HuH-7.5 (cell line): ENCODE measurements at regions not wholly inside any gene's neighbourhood (a gene's known extent, or its start where the extent isn't known, plus 50 kb on each side); places are given as distances from the start of the nearest gene placed in this dataset.

Experiments used
- DNase-seq: peaks from one replicate; pipeline ENCODE4 v3.0.0; 2011; ENCODE audit warnings: low spot score

- DNase-seq = no peak
These were observed 367.9 kb upstream of the BCHE start for GRCh38 chr3:166205158-166205557.

GRCh38 chr3:166201476-166201875 is 364.3 kb upstream of the BCHE start:
- no peak for DNase-seq

GRCh38 chr3:166199491-166199890 is 362.3 kb upstream of the BCHE start:
- DNase-seq = no peak

GRCh38 chr3:166195808-166196207 is 358.6 kb upstream of the BCHE start:
- no peak for DNase-seq

- no peak for DNase-seq
These were observed 354.2 kb upstream of the BCHE start for GRCh38 chr3:166191411-166191810.

GRCh38 chr3:166190360-166190759 is 353.1 kb upstream of the BCHE start:
- DNase-seq = no peak

- DNase-seq = no peak
These were observed 350.0 kb upstream of the BCHE start for GRCh38 chr3:166187237-166187636.

GRCh38 chr3:166186003-166186402 is 348.8 kb upstream of the BCHE start:
- no peak for DNase-seq

GRCh38 chr3:166177130-166177529 is 339.9 kb upstream of the BCHE start:
- DNase-seq = no peak

GRCh38 chr3:166171695-166172094 is 334.5 kb upstream of the BCHE start:
- DNase-seq = no peak

- no peak for DNase-seq
These were observed 332.5 kb upstream of the BCHE start for GRCh38 chr3:166169681-166170080.

- DNase-seq = no peak
These were observed 290.7 kb upstream of the BCHE start for GRCh38 chr3:166127969-166128368.

- no peak for DNase-seq
These were observed 288.0 kb upstream of the BCHE start for GRCh38 chr3:166125179-166125578.

GRCh38 chr3:166123576-166123975 is 286.4 kb upstream of the BCHE start:
- DNase-seq = no peak

GRCh38 chr3:166123088-166123487 is 285.9 kb upstream of the BCHE start:
- DNase-seq = no peak

- no peak for DNase-seq
These were observed 280.8 kb upstream of the BCHE start for GRCh38 chr3:166118049-166118448.

- DNase-seq = no peak
These were observed 277.2 kb upstream of the BCHE start for GRCh38 chr3:166114448-166114847.

GRCh38 chr3:166111562-166111961 is 274.3 kb upstream of the BCHE start:
- no peak for DNase-seq

- no peak for DNase-seq
These were observed 272.9 kb upstream of the BCHE start for GRCh38 chr3:166110102-166110501.

- no peak for DNase-seq
These were observed 267.7 kb upstream of the BCHE start for GRCh38 chr3:166104938-166105337.

GRCh38 chr3:166100730-166101129 is 263.5 kb upstream of the BCHE start:
- DNase-seq = no peak

- no peak for DNase-seq
These were observed 252.4 kb upstream of the BCHE start for GRCh38 chr3:166089575-166089974.

GRCh38 chr3:166085164-166085856 is 248.1 kb upstream of the BCHE start:
- DNase-seq = no peak

- DNase-seq = no peak
These were observed 242.9 kb upstream of the BCHE start for GRCh38 chr3:166080096-166080495.

- DNase-seq = no peak
These were observed 234.6 kb upstream of the BCHE start for GRCh38 chr3:166071831-166072230.
